Stimulated activated CD8-positive, alpha-beta memory T cell treated with anti-CD3 and anti-CD28 coated beads, Interleukin-7, amount 100 ng/mL, for 24 hours (primary cell): ENCODE measurements at regions not wholly inside any gene's neighbourhood (a gene's known extent, or its start where the extent isn't known, plus 50 kb on each side); places are given as distances from the start of the nearest gene placed in this dataset.

Experiments used
- DNase-seq: peaks from one replicate; pipeline ENCODE4 v3.0.0-alpha.2; 2020; ENCODE audit warnings: low read depth

DNA sequence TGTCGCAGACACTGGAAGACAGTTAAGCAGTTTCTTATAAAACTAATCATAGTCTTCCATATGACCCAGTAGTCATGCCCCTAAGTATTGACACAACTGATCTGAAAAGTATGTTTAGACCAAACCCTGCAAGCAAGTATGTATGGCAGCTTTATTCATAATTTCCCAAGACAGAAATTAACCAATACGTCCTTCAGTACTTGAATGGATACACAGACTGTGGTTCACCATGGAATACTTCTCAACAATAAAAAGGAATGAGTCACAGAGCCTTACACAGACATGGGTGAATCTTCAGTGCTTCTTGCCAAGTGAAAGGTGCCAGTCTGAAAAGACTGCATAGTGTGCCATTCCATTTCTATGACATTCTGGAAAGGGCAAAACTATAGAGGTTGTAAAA is 50.2 kb upstream of the AKR1E2 start:
- no peak for DNase-seq

DNA sequence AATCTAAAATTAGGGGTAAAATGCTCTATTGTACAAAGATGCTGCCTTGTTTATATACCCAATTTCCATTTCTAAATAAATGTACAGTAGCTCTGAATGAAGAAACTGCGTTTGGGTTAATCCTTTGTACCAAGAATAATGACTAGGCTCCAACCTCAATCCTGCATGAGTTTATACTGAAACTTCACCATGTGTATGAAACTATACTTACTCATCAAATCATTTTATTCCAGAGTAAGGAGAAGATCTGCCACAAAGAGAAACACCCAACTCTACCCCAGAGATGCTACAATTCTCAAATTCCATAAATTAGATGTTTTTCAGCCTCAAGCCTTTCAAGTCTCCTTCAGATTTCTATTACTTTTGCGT is 53.8 kb upstream of the AKR1E2 start:
- DNase-seq, result no peak

DNA sequence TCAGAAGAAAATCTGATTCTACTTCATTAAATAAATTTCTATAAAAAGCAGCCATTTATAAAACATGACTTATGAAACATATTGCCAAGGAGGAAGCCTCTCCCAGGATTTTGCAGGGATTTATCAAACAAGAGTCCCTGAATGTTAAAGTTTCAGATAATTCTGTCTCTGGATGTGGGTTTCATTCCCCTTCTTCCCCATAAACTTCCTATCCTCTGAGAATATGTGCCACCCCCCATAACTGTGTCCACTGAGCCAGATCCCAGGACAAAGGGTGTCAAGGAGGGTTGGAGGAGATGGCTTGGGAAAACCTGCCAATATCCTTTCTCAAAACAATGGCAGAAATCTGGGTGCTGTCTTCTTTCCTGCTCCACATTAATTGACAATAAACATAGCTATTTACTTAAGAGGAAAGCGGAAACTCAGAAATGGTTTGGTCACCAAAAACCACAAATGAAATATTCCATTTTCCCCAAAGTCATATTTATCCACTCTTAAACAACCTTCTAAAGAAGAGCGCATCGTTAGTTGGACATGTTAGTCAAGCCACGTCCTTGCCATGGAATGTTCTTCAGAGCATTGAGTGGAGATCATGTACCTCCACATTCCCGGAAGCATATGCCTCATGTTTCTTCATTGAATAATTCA is 54.3 kb upstream of the AKR1E2 start:
- no peak for DNase-seq

DNA sequence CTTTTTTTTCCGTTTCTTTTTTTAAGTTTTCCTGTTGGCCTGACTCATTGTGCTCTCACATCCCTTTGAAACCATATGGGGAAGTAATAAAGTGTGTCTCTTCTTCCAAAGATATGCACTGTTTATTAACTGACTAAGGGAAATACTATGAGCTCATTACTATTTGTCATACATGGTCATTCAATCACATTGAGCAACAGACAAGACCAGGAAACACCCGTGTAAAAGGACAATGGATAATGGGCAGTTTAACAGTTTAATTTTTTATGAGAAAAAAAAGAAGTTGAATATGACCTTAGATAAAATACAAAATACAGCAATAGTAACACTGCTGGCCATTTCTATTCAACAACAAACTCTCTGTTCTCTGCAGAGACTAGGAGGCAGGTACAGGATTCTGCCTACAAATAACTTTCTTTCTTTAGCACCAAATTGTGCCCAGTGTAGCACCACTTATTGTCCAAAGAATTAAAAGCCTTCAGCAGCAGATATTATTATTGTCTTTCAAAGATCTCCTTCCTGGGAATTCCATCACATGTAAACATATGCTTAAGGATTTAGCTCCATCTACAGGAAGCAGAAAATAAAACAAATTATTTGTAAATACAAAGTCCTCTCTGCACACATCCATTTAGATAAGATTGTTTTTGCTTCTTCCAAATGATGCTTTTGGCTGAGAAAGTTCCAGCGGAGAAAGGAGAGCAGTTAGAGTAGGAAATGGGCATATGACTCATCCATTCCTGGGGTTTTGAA is 55.0 kb upstream of the AKR1E2 start:
- no peak for DNase-seq

DNA sequence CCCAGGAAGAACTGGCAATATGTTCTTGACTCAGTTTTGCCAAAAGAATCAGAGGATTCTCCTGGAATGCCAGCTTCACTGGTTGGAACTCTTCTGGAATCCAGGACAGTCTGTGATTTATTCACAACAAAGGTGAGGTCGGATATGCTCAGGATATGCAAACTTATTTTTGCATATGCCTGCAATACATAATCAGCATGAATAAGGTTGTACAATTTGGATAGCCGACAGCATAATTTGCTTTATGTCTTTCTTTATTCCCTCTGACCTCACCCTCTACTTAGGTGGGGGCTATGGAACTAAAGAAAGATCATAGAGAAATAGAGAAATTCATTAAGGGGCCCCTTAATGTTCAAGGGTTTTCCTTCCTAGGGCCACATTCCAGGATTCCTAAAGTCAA is 57.6 kb upstream of the AKR1E2 start:
- DNase-seq, result no peak

DNA sequence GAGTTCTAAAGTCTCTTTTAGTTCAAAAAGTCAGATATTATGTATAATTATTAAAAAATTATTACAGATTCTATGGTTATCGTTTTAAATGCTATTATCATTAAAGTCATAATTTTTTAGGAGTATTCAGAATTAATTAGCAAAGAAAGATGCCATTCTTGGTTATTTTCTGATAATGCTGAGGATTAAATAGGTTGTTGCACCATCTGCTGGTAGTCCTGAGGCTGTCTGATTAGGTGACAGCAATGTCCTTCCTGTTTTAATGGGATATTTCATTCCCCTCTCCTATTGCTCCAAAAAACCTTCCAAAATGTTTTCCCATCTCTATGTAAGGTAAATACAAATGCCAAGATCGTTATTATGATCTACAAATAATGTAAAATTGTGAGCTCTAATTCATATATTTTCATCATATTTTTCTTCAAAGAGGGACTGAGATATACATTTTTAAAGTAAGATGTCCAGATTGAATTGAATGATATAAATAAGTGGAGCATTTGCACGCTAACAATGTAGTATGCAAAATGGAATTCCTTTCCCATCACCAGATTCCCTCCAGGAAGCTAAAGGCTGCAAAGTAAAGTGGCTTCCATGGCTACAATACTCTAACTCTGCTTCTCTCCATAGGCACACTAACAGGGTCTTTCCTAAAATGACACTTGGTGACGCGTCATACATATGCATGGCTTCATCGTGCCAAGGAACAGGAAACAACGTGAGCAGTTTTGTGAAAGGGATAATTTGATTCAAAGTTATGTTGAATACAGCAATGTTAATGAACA is 58.8 kb upstream of the AKR1E2 start:
- no peak for DNase-seq

DNA sequence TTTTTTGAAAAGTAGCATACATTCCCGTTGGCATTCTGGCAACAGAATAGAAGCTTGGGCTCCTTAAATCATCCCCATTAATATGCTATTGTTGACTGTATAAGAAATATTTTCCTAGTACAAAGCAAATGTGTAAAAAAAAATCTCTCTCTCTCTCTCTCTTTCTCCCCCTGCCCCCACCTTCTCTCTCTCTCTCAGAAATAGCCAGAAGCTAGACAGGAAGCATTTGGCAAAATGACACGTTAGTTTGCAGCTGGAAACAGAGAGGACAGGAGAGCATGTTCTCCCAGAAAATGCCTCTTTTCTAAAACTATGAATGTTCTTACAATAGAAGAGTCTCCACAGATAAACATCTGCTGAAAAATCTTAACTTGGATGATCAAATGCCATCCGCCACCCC is 59.6 kb upstream of the AKR1E2 start:
- no peak for DNase-seq

DNA sequence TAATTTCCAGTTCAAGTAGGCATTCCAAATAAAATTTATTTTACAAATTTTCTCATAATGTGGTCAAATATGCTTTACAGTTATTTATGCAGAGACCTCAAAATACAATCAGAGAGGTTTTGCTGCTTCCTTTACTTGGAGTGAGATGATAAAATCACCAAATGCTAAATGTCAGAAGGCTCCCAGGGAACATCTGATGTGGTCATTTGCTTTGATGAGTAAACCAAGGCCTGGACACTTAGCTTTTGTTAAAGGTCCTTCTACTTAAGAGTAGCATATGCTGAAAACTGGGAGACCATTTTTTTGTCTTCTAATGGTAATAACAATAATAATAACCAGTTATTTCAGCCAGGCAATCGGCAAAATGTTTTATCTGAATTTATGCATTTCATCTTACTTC is 60.6 kb upstream of the AKR1E2 start:
- no peak for DNase-seq

DNA sequence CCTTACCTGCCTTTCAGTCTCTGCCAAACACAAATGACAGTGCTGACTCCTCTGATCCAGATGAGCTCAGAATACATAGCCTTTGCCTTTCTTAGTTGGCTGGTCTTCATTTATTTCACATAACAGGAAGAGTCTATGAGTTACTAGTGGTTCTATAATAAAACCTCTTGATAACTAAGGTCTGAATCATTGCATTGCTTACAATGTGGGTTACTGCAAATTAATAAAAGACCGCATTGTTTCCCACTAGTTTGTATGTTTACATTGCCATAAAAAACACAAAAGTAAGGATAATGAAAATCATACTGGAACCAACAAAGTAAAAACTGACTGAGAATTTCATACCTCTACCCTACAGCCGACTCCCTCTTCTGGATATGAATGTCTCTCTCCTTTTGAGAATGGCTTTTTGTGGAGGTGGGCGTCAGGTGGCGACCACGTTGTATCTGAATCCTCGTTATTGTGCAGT is 62.0 kb upstream of the AKR1E2 start:
- no peak for DNase-seq

DNA sequence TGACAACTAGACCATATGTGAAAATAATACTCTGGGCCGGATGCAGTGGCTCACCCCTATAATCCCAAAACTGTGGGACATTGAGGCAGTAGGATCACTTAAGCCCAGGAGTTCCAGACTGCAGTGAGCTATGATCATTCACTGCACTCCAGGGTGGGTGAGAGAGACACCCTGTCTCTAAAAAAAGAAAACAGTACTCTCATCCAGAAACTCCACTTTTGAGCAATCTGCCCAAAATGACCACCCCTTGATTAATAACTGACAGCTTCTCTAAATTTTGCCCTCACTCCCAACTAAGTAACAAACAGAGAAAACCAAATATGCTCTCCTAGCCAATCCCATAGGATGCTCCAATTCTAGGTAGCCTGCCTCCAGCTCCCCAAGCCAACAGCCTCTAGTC is 62.5 kb upstream of the AKR1E2 start:
- DNase-seq, result no peak

DNA sequence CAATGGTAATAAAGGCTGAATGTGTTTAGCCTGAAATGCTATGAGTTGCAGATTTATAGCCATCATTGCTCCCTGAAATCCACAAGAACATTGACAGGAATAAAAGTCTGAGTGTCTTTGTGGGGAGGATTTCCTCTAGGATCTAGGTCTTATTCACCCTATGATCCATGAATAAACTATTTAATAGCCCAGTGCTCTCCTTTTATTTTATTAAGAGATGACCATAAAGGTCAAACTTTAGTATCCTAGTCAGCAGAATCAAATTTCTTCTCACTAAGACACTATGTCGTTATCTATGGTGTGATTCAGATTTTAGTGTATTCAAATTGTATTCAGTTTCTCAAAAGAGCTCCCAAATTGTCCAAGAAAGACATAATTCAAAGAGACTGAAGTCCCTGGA is 67.8 kb upstream of the AKR1E2 start:
- DNase-seq, result no peak

DNA sequence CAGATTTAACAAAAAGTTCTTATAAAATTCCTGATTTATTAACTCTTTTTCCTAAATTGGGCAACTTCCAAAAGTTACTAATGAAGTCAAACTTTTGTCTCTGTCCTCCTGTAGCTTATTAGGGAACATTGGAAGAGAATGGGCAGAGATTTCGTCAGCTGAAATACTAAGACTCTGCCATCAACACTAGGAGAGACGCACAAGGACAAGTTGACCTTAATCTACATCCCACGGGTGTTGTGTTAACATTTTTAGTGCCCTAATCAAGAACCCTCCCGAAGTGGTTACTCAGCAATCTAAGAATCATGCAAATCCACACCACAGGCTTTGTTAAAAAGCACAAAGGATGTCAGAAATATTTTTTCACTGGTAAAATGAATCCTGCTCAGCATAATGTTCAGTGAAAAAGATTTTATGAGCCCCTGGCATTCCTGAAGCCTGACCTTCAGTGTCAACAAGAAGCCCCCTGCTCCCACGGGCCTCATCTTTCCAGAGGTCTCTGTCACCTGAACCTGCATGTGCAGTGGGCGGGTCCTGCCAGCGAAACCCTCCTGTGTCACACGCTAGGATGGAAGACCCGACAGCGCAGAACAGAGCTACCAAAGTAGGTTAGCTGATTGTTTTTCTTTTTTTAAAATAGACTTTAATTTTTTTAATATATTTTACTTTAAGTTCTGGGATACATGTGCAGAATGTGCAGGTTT is 70.6 kb upstream of the AKR1E2 start:
- DNase-seq, result no peak

DNA sequence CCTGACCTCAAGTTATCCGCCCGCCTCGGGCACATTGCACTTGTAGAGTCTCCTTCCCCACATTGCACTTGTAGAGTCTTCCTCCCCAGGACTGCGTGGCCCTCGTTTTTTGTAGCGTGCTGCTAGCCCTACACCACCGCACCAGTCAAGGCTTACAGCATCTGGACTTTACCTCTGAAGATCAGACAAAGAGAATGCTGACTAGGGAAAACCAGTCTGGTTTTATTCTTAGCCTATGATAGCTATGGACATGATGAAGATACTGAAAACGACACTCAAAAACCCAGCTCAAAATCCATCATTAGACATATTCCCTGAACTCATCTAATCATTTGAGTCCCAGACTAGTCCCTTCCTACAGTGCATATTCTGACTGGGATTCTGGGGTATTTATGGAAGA is 71.9 kb upstream of the AKR1E2 start:
- DNase-seq, result no peak

DNA sequence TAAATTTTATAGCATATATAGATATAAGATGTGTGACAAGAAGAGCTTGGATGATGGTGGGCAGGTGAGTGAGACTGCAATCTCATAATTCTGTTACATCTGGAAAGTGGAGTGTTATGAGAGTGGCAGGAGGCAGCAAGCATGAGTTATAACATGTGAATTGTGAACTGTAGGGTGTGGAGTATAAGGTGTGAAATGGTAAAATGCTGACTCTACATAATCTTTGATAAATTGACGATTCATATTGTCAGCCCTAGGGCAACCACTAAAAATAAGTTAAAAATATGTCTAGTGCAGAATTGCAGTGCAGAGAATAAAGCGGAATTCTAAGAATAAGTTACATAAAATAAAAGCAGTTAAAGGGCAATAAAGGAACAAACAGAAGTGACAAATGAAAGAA is 74.8 kb upstream of the AKR1E2 start:
- DNase-seq, result no peak

DNA sequence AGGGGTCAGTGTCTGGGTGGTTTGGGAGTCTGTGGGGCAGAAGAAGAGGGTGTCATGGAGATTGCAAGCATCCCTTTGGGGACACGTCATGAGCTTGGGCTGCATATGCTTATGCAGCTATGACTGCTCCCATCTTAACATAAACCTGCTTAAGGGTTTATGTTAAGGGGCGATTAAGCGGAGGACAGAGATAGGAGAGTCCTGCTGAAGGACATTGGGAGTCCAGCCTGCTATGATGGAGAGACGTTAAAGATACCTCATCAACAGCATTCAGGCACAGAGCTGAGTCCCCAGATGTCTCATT is 76.8 kb upstream of the AKR1E2 start:
- DNase-seq, result no peak

DNA sequence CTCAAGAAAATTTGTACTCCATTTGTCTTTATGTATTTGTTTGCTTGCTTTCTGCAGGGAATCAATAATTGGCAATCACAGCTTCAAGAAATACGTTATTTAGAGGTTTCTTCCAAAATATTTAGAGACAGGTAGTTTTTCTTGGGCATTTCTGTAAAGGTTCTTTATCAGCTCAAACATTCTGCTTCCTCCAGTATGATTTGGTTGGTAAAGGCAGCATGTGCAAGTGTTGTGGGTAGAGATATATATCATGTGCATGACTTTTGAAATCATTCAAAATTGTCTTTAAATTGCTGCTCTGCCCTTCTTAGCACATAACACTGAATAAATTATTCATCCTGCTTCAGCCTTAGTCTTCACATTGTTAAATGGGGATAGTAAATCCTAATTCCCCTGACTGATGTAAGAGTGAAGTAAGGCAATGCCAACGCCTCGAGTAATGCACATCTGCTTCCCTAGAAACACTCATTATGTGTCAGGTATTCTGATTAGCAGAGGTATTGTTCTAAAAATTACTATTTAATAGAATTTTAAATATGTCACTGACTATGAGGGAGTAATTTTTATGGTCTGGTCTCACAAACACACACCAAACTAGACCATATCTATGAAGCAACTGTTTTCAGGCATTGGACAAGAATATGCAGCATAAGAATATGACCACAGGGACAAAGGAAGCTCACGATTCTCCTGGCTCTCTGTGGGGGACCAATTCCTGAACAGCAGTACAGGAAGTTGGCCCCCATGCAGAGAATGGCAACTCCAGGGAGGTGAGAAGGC is 77.3 kb upstream of the AKR1E2 start:
- DNase-seq, result no peak

DNA sequence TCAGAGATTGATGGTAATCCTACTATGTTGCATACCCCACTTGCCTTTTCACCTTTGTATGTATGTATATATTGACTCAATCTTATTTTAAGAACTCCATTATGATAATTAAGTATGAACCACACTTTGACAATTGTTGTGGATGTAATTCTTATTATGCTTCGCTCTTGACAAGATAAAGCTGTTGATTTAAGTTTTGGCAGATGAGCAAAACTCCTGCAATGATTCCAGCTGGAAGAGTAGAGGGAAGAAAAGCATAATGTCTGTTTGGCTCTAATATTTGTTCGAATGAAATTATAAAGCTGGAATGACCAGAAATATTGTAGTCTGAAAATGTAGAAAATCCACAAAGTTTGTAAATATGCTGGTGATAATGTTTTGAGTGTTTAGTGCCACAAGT is 83.8 kb upstream of the AKR1E2 start:
- no peak for DNase-seq

DNA sequence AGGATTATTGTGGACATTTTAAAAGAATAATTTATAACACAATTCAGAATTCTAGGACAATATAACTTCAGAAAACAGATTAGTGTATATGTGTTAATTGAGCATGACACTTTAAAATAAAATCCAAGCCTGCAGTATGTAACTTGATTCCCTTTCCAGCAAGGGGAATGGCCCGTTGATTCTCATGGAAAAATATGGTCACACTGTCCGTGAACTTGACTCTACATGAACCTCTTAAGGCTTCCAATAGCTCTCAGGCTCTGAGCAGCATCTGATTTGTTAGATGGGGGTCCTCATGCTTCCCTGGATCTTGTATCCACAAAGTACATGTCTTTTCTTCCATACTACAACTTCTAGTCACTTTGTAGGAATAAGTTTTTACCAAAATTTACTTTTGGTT is 85.5 kb upstream of the AKR1E2 start:
- DNase-seq, result no peak

DNA sequence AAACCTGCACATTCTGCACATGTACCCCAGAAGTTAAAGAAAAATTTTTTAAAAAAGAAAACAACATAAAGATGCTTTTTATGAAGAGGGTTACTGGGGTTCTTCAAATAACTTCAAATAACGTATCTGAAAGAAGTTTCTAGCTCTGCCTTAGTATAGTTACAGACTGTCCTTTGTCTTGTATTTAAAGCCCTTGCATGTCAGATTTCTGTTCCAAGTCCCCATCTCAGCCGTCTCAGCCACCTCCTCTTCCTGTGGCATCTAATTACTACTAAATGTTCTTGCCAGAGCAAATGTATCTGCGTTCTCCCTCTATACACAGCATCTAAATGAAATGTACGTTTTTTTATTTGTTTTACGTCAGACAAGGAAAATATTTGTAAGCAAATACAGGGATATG is 89.4 kb upstream of the AKR1E2 start:
- no peak for DNase-seq

DNA sequence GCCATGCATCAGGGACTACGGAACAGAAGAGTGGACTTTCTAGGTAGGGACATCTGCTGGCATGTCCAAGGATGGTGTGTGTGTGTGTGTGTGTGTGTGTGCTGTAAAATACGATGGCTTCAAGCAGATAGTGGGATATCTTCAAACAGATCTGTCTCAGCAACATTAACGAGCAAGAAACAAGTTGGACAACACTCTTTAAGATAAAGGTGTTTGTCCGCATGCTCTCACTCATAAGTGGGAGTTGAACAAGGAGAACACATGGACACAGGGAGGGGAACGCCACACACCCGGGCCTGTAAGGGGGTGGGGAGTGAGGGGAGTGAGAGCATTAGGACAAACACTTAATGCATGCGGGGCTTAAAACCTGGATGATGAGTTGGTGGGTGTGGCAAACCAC is 89.8 kb upstream of the AKR1E2 start:
- no peak for DNase-seq

DNA sequence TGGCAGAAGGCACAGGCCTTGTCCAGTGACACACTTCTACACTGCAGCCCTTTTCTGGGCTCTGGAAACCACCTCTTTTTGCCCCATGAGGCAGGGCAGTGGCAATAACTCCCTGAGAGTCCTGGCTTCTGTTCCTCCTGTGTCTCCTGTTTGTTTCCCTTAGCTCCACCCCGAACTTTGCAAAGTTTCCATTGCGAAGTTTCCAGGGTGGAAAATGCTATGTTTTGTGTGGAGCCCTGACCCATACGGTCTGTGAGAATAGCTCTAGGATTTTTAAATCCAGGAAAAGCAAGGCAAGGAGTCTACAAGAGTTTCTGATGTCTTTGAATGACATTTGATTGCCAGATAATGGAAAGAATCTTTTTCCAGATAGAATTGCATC is 92.2 kb upstream of the AKR1E2 start:
- no peak for DNase-seq
